Heart left ventricle (tissue), 13 donors: ENCODE measurements at regions not wholly inside any gene's neighbourhood (a gene's known extent, or its start where the extent isn't known, plus 50 kb on each side); places are given as distances from the start of the nearest gene placed in this dataset.
"Not testable (repeated sequence)": the region's sequence is repeated elsewhere in the genome, so short reads cannot be mapped to it uniquely, and the experiment has no call there.

Experiments used
- CTCF ChIP-seq, 12 donors: fragments of 200-600 bp; sonication (generic) in 4 of 12; IDR thresholded peaks; one replicate each; pipeline versions ENCODE4 v1.5.0 to v1.8.0; 2018 to 2022; ENCODE audit warnings: antibody characterized with exemption in 12 of 12, mild to moderate bottlenecking in 5 of 12
- POLR2A ChIP-seq, 2 donors: fragments of 450-650 bp; IDR thresholded peaks; one replicate each; pipeline ENCODE4 v1.6.1; 2017; ENCODE audit warnings: antibody characterized with exemption in 2 of 2, mild to moderate bottlenecking in 2 of 2, moderate library complexity in 2 of 2
- donor health status: ischemic (EF 13 %, LVEDD 7.1; RV severe dilation, severe dysfunction).
- donor health status: DM: no; HTN: yes; CAD: no.
- donor health status: DM: no; HTN: no; CAD: no.
- donor health status: ischemic (EF 25% LVEDD 6.9; RV normal size, moderate dysfunction).
- donor health status: ischemic (EF 25% LVEDD 5.7; RV mildly dilated, moderate dysfunction).
- donor health status: ischemic (EF 35%, LVEDD 5.7; RV mildly dilated, moderate dysfunction).
- donor health status: nonischemic (EF 11% LVEDD 7.7; RV severe dilation, severe dysfunction).
- donor health status: DM: yes; HTN: yes; CAD: no.
- donor health status: PGD.
- donor health status: ischemic (EF 29% LVEDD 5.4; RV normal size, mild dysfunction).
- donor health status: nonischemic (EF 23%, LVEDD 6.1; RV moderate dilation, normal function).

GRCh38 chr1:206365271-206365670 lies 105.0 kb upstream of the IKBKE start:
- not testable (repeated sequence) for TF ChIP-seq POLR2A, CTCF (IDR thresholded peaks at IDR 0.05)
